MG63 (cell line): ENCODE measurements at regions not wholly inside any gene's neighbourhood (a gene's known extent, or its start where the extent isn't known, plus 50 kb on each side); places are given as distances from the start of the nearest gene placed in this dataset.

ENCODE experiments used
- DNase-seq: peaks from one replicate; pipeline ENCODE4 v3.0.0-alpha.2; 2020
- H3K27me3 ChIP-seq: fragments of 250-450 bp; sonication (Bioruptor Pico); 2 replicates; pipeline ENCODE4 v1.5.1; 2020; ENCODE audit warnings: mild to moderate bottlenecking, moderate library complexity
- H3K36me3 ChIP-seq: fragments of 250-450 bp; sonication (Bioruptor Pico); 2 replicates; pipeline ENCODE4 v1.5.1; 2020; ENCODE audit warnings: mild to moderate bottlenecking, moderate library complexity
- H3K4me3 ChIP-seq: fragments of 250-450 bp; sonication (Bioruptor Pico); 2 replicates; pipeline ENCODE4 v1.5.1; 2020; ENCODE audit warnings: mild to moderate bottlenecking, moderate library complexity
- H3K9me3 ChIP-seq: fragments of 250-450 bp; sonication (Bioruptor Pico); 2 replicates; pipeline ENCODE4 v1.5.1; 2020; ENCODE audit warnings: mild to moderate bottlenecking, moderate library complexity

DNA sequence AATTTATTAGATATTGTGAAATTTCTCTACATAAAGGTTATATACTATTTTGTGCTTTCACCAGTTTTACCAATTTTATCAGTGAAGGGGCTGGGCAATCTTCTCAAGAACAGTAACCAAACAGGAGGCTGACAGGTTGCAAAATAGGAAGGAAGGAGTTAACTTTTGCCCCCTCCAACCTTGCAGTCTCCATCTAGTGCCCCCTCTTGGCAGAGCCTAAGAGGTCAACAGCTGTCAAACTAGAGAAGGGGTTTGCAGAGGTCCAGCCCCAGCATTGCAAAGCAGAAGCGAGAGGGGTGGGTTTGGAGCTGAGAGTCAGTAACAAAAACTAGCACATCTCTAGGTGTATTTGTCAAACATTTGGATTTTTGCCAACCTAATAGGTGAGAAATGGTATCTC lies 391.0 kb downstream of the CDC5L start:
- Histone ChIP-seq H3K4me3 (no peak overlapping the region), H3K9me3 (peaks cover under 1% of the 10 kb centered on the region; the same call in 1 of the 2 replicates), H3K27me3 (no peaks in the 10 kb centered on the region), H3K36me3 (no peaks in the 10 kb centered on the region)
- DNase-seq, result no peak
